ENCODE measurements at regions not wholly inside any gene's neighbourhood (a gene's known extent, or its start where the extent isn't known, plus 50 kb on each side); places are given as distances from the start of the nearest gene placed in this dataset.

- TF ChIP-seq RCOR1 (IDR thresholded peaks at IDR 0.05; ENCODE audit: low read depth, low read length) (no peak), POLR2A (IDR thresholded peaks at IDR 0.05; ENCODE audit: low read length) (no peak), MAFK (IDR thresholded peaks at IDR 0.05; ENCODE audit: partially characterized antibody) (no peak), CTCF (IDR thresholded peaks at IDR 0.05) (no peak), RAD21 (conservative IDR thresholded peaks at IDR 0.05 in 1 of 2, IDR thresholded peaks at IDR 0.05 in 1 of 2) (no peak), BHLHE40 (IDR thresholded peaks at IDR 0.05; ENCODE audit: low read depth, low read length) (no peak), CHD4 (IDR thresholded peaks at IDR 0.05; ENCODE audit: borderline replicate concordance) (no peak), SMC3 (IDR thresholded peaks at IDR 0.05) (no peak), KDM1A (IDR thresholded peaks at IDR 0.05; ENCODE audit: low read depth) (no peak), CEBPB (IDR thresholded peaks at IDR 0.05) (no peak)
- TF ChIP-seq, protein P1, sequence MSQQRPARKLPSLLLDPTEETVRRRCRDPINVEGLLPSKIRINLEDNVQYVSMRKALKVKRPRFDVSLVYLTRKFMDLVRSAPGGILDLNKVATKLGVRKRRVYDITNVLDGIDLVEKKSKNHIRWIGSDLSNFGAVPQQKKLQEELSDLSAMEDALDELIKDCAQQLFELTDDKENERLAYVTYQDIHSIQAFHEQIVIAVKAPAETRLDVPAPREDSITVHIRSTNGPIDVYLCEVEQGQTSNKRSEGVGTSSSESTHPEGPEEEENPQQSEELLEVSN (IDR thresholded peaks at IDR 0.05; ENCODE audit: borderline replicate concordance, low read depth) = no peak
Measured at GRCh38 chr6:62614442-62614841, 328.4 kb upstream of the KHDRBS2 start.
